Body of pancreas (tissue), 4 donors: ENCODE measurements at regions not wholly inside any gene's neighbourhood (a gene's known extent, or its start where the extent isn't known, plus 50 kb on each side); places are given as distances from the start of the nearest gene placed in this dataset.

Source experiments
- ATAC-seq: fragments of 150-250 bp; one replicate; pipeline ENCODE4 v1.9.1; 2016
- DNase-seq, 4 donors: peaks; one replicate each; pipeline ENCODE4 v3.0.0-alpha.2; 2019
- H3K27ac ChIP-seq, 4 donors: fragments of 200-600 bp; sonication (generic); 1 replicate in 3 of 4; 2 replicates in 1 of 4; pipeline versions ENCODE4 v1.5.1 to v1.6.1; 2016 to 2019; ENCODE audit warnings: mild to moderate bottlenecking in 1 of 4, mixed read lengths in 1 of 4, moderate library complexity in 1 of 4
- H3K27me3 ChIP-seq, 2 donors: fragments of 200-600 bp; sonication (generic); one replicate each; pipeline ENCODE4 v1.6.0; 2016; ENCODE audit warnings: mild to moderate bottlenecking in 1 of 2
- H3K36me3 ChIP-seq, 2 donors: fragments of 200-600 bp; sonication (generic); replicated peaks in 1 of 2; 2 replicates each; pipeline ENCODE4 v1.5.1; 2016; ENCODE audit warnings: low read depth in 2 of 2; ENCODE audit not compliant: insufficient read depth in 1 of 2
- H3K4me1 ChIP-seq: fragments of 200-600 bp; sonication (generic); one replicate; pipeline ENCODE4 v1.6.0; 2016
- H3K4me3 ChIP-seq, 2 donors: fragments of 200-600 bp; sonication (generic); 1 replicate in 1 of 2; 2 replicates in 1 of 2; pipeline ENCODE4 v1.5.1; 2016 to 2019
- H3K9me3 ChIP-seq, 3 donors: fragments of 200-600 bp; sonication (generic); 1 replicate in 2 of 3; 2 replicates in 1 of 3; pipeline ENCODE4 v1.5.1; 2016
- CTCF ChIP-seq, 7 experiments: fragments of 450-650 bp in 4 of 7; fragments of 200-600 bp in 3 of 7; sonication (generic) in 3 of 7; IDR thresholded peaks; one replicate each; pipeline ENCODE4 v1.5.1; 2016 to 2019; ENCODE audit warnings: antibody characterized with exemption in 7 of 7
- POLR2A ChIP-seq, 3 donors: fragments of 450-650 bp; IDR thresholded peaks; one replicate each; pipeline ENCODE4 v1.6.1; 2016; ENCODE audit warnings: antibody characterized with exemption in 3 of 3, mild to moderate bottlenecking in 2 of 3
- WGBS, 2 donors: methylation state at CpG; one replicate each; pipeline ENCODE4 v1.1.5; 2017; 5-methylcytosine and 5-hydroxymethylcytosine counted together
- intact Hi-C: fragments of 100-400 bp; cut with DNase I; formaldehyde crosslinking; loops from one replicate; pipeline ENCODE4 v1.15.1; 2023

- WGBS, 2 donors: 68 to 74% methylated on average over 6 of the region's 6 CpGs
- no peak for TF ChIP-seq CTCF (IDR thresholded peaks at IDR 0.05)
- TF ChIP-seq POLR2A (IDR thresholded peaks at IDR 0.05): no peak
- no peaks in the 10 kb centered on the region for H3K27me3 ChIP-seq
- H3K36me3 ChIP-seq: no peaks in the 10 kb centered on the region
- H3K4me1 ChIP-seq: no peaks in the 10 kb centered on the region
- ATAC-seq (no peak), DNase-seq (no peak)
- no peak overlapping the region for H3K4me3 ChIP-seq
- no peak overlapping the region for H3K27ac ChIP-seq
- intact Hi-C loops: no loop called here
- no peaks in the 10 kb centered on the region for H3K9me3 ChIP-seq
These were observed 70.5 kb upstream of the NTRK2 start for GRCh38 chr9:84598921-84599636.

- Histone ChIP-seq H3K27ac (no peak overlapping the region), H3K36me3 (no peaks in the 10 kb centered on the region), H3K4me1 (no peaks in the 10 kb centered on the region), H3K4me3 (no peak overlapping the region), H3K27me3 (no peaks in the 10 kb centered on the region), H3K9me3 (no peaks in the 10 kb centered on the region)
- 52 to 68% methylated on average over 4 of the region's 4 CpGs for WGBS, 2 donors
- DNase-seq (no peak), ATAC-seq (no peak)
- no peak for TF ChIP-seq CTCF (IDR thresholded peaks at IDR 0.05)
- no peak for TF ChIP-seq POLR2A (IDR thresholded peaks at IDR 0.05)
- intact Hi-C loops: no loop called here
These were observed 68.8 kb upstream of the NTRK2 start for GRCh38 chr9:84600739-84601138.

- TF ChIP-seq POLR2A (IDR thresholded peaks at IDR 0.05) (no peak), CTCF (IDR thresholded peaks at IDR 0.05) (no peak)
- H3K36me3 ChIP-seq: no peaks in the 10 kb centered on the region
- H3K27me3 ChIP-seq: no peaks in the 10 kb centered on the region
- no peak overlapping the region for H3K4me3 ChIP-seq
- H3K9me3 ChIP-seq: no peaks in the 10 kb centered on the region
- intact Hi-C loops: no loop called here
- DNase-seq: no peak
- ATAC-seq: no peak
- H3K27ac ChIP-seq: no peak overlapping the region
- no peaks in the 10 kb centered on the region for H3K4me1 ChIP-seq
These were observed 65.3 kb upstream of the NTRK2 start for GRCh38 chr9:84604223-84604622.

- no peaks in the 10 kb centered on the region for H3K36me3 ChIP-seq
- no peak for ATAC-seq
- H3K27me3 ChIP-seq: no peaks in the 10 kb centered on the region
- intact Hi-C loops: no loop called here
- TF ChIP-seq CTCF (IDR thresholded peaks at IDR 0.05) (no peak), POLR2A (IDR thresholded peaks at IDR 0.05) (no peak)
- H3K4me1 ChIP-seq: no peaks in the 10 kb centered on the region
- H3K9me3 ChIP-seq: no peaks in the 10 kb centered on the region
- no peak overlapping the region for H3K27ac ChIP-seq
- no peak for DNase-seq
- H3K4me3 ChIP-seq: no peak overlapping the region
These were observed 59.8 kb upstream of the NTRK2 start for GRCh38 chr9:84609779-84610178.

GRCh38 chr9:84613431-84613830 lies 56.1 kb upstream of the NTRK2 start:
- WGBS, 2 donors: 62 to 74% methylated on average over 2 of the region's 2 CpGs
- no peaks in the 10 kb centered on the region for H3K4me1 ChIP-seq
- H3K9me3 ChIP-seq: no peaks in the 10 kb centered on the region
- DNase-seq: no peak
- H3K27me3 ChIP-seq: no peaks in the 10 kb centered on the region
- no peak for ATAC-seq
- H3K27ac ChIP-seq: no peak overlapping the region
- no peak overlapping the region for H3K4me3 ChIP-seq
- intact Hi-C loops: no loop called here
- TF ChIP-seq CTCF (IDR thresholded peaks at IDR 0.05) (no peak), POLR2A (IDR thresholded peaks at IDR 0.05) (no peak)
- no peaks in the 10 kb centered on the region for H3K36me3 ChIP-seq
